ENCODE measurements at regions not wholly inside any gene's neighbourhood (a gene's known extent, or its start where the extent isn't known, plus 50 kb on each side); places are given as distances from the start of the nearest gene placed in this dataset.
"Not testable (repeated sequence)": the region's sequence is repeated elsewhere in the genome, so short reads cannot be mapped to it uniquely, and the experiment has no call there.

GRCh38 chr4:3365326-3365725 is 72.5 kb downstream of the RGS12 start:
- DNase-seq (ENCODE audit: low spot score), result no peak

GRCh38 chr4:3365871-3366842 is 73.3 kb downstream of the RGS12 start:
- DNase-seq (ENCODE audit: low spot score), result no peak

GRCh38 chr4:3366893-3367775 is 74.3 kb downstream of the RGS12 start:
- peak; percentile 5 for DNase-seq (ENCODE audit: low spot score)

- DNase-seq (ENCODE audit: low spot score), result peak; percentile 6
Measured at GRCh38 chr4:3367866-3368265, 73.9 kb upstream of the HGFAC start.

- peak; percentile 1 for DNase-seq (ENCODE audit: low spot score)
Measured at GRCh38 chr4:3368334-3368733, 73.4 kb upstream of the HGFAC start.

GRCh38 chr4:3368841-3369760 is 72.7 kb upstream of the HGFAC start:
- DNase-seq (ENCODE audit: low spot score), result peak; percentile 28

GRCh38 chr4:3369781-3370674 is 71.7 kb upstream of the HGFAC start:
- DNase-seq (ENCODE audit: low spot score), result peak; percentile 92

GRCh38 chr4:3371033-3372001 is 70.5 kb upstream of the HGFAC start:
- peak; percentile 5 for DNase-seq (ENCODE audit: low spot score)

GRCh38 chr4:3372264-3372932 is 69.4 kb upstream of the HGFAC start:
- peak; percentile 5 for DNase-seq (ENCODE audit: low spot score)

GRCh38 chr4:3372933-3373465 is 68.8 kb upstream of the HGFAC start:
- DNase-seq (ENCODE audit: low spot score), result peak; percentile 3

GRCh38 chr4:3373468-3373867 is 68.3 kb upstream of the HGFAC start:
- peak; percentile 3 for DNase-seq (ENCODE audit: low spot score)

GRCh38 chr4:3374011-3374645 is 67.6 kb upstream of the HGFAC start:
- no peak for DNase-seq (ENCODE audit: low spot score)

GRCh38 chr4:3374667-3375066 is 67.1 kb upstream of the HGFAC start:
- peak; percentile 2 for DNase-seq (ENCODE audit: low spot score)

- DNase-seq (ENCODE audit: low spot score), result no peak
Measured at GRCh38 chr4:3375688-3376087, 66.1 kb upstream of the HGFAC start.

GRCh38 chr4:3376266-3376665 is 65.5 kb upstream of the HGFAC start:
- DNase-seq (ENCODE audit: low spot score), result no peak

GRCh38 chr4:3377557-3377956 is 64.2 kb upstream of the HGFAC start:
- DNase-seq (ENCODE audit: low spot score), result no peak

GRCh38 chr4:3380336-3380735 is 61.4 kb upstream of the HGFAC start:
- not testable (repeated sequence) for DNase-seq (ENCODE audit: low spot score)

GRCh38 chr4:3381208-3381607 is 60.6 kb upstream of the HGFAC start:
- not testable (repeated sequence) for DNase-seq (ENCODE audit: low spot score)
